ENCODE measurements at regions not wholly inside any gene's neighbourhood (a gene's known extent, or its start where the extent isn't known, plus 50 kb on each side); places are given as distances from the start of the nearest gene placed in this dataset.
"Not testable (repeated sequence)": the region's sequence is repeated elsewhere in the genome, so short reads cannot be mapped to it uniquely, and the experiment has no call there.

DNA sequence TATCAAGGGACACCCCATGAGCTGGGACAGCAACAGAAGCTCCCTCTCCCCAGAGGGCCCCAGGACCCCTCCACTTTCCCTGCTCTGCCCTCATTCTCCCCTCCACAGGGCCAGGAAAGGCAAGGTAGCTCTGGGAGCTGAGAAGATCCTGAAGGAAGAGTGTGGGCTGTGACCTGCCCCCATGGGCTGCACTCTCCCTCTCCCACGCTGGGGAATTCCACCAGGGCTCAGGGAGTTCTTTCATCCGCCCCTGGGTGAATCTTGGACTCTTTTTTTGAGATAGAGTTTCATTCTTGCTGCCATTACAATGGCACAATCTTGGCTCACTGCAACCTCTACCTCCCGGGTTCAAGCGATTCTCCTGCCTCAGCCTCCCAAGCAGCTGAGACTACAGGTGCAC lies 73.8 kb downstream of the C9orf50 start:
- no peak for DNase-seq (ENCODE audit: low read depth in 4 of 4, low spot score in 3 of 4)

DNA sequence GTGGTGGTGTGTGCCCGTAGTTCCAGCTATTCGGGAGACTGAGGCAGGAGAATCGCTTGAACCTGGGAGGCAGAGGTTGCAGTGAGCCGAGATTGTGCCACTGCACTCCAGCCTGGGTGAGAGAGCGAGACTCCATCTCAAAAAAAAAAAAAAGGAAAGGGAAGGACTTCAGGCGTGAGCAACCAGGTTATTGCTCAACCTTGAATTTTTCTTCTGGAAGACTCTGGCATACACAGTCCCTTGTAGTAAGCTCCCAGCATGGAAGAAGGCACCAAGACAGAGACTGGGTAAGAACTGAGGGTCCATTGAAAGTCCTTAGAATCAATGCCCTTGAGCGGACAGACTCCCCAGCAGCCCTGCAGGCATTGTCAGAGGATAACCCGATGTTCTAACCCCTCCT lies 75.0 kb downstream of the C9orf50 start:
- not testable (repeated sequence) for DNase-seq (ENCODE audit: low read depth in 4 of 4, low spot score in 3 of 4)

- DNase-seq (ENCODE audit: low read depth in 4 of 4, low spot score in 3 of 4), result no peak
Measured at GRCh38 chr9:129544761-129545160, 76.1 kb downstream of the C9orf50 start.

DNA sequence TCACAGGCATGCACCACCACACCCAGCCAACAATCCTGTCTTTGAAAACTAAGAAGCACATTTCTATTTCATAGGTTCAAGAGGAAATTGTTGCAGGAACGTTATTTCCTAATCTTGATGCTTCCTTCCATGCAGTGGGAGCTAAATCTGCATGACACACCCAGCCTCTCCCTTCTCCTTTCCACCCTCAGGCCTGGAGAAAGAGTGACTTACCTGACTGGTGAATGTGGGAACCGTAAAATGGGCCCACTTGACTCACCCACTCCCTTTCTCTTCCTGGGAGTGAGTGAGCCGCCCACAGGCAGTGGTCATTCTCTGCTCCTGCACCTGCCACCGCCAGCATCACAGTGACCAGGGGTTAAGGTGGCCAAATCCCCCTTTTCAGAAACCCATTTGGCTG lies 78.2 kb downstream of the C9orf50 start:
- DNase-seq (ENCODE audit: low read depth in 4 of 4, low spot score in 3 of 4), result no peak

- no peak for DNase-seq (ENCODE audit: low read depth in 4 of 4, low spot score in 3 of 4)
Measured at GRCh38 chr9:129541270-129541669, 79.6 kb downstream of the C9orf50 start.

GRCh38 chr9:129539446-129539845 lies 81.5 kb downstream of the C9orf50 start:
- no peak for DNase-seq (ENCODE audit: low read depth in 4 of 4, low spot score in 3 of 4)

GRCh38 chr9:129531860-129532402 lies 89.0 kb downstream of the C9orf50 start:
- DNase-seq (ENCODE audit: low read depth in 4 of 4, low spot score in 3 of 4), result not testable (repeated sequence)

DNA sequence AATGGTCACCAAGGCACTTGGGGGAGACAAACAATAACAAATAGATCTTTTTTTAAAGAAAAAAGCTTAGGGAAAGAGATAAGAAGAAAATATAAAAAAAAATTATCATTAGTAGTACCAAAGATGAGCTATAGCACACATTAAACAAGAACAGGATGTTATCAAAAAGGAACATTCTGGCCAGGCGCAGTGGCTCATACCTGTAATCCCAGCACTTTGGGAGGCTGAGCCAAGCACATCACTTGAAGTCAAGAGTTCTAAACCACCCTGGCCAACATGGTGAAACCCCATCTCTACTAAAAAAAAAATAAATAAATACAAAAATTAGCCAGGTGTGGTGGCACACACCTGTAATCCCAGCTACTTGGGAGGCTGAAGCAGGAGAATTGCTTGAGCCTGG lies 92.9 kb downstream of the C9orf50 start:
- not testable (repeated sequence) for DNase-seq (ENCODE audit: low read depth in 4 of 4, low spot score in 3 of 4)

- no peak for DNase-seq (ENCODE audit: low read depth in 4 of 4, low spot score in 3 of 4)
Measured at GRCh38 chr9:129525656-129526196, 95.2 kb downstream of the C9orf50 start.

DNA sequence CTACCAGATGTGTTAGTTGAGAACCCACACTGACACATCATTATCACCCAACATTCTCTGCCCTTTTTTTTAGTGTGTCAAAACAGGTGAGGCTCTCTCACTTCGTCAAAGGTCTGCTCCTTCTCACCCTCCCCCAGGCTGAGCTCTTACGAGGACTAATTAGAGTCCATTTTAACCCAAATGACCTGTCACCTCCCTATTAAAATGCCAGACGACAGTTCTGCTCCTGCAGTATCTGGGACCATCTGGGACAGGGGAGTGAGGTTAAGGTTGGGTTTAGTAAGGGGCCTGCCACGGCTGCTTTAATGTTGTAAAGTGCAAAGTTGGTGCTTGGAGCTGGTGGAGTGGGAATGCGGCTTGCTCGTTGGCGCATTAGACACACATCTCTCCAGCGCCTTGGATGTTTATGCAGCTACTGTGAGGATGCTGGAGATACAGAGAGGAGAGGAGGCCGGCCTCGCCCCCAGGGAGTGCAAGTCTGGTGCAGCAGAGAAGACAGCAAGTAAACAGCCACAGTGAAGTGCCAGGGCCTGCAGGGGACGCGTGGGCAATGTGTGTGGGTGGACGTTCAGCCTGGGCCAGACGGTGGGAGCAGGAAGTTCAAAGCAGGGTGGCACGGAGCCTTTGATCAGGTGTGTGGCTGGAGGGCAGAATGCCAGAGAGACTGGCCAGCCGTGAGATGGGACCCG lies 96.2 kb downstream of the C9orf50 start:
- no peak for DNase-seq (ENCODE audit: low read depth in 4 of 4, low spot score in 3 of 4)

DNA sequence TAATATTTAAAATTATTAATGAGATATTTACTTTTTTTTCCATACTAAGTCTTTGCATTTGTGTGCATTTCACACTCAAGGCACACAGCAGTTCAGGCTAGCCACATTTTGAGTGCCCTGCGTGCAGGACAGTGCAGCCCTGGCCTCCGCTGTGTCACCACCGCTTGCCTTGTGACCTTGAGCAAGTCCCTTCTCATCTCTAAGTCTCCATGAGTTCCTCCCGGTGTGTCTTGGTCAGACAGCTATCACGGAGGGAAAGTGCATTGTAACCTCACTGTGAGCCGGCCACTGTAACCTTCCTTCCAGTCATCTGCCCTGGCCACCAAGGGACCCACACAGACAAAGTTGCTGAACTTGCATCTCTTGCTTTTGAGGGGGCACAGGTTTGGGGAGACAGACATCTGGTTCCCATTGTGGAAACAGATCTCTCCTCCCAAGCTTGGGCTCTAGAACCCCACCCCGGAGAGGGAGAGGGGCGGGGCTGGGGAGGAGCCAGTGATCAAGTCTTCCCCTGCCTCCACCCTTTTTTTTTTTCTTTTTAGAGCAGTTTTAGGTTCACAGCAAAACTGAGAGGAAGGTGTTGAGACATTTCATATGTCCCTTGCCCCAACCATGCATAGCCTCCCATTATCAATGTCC lies 96.8 kb downstream of the C9orf50 start:
- no peak for DNase-seq (ENCODE audit: low read depth in 4 of 4, low spot score in 3 of 4)

DNA sequence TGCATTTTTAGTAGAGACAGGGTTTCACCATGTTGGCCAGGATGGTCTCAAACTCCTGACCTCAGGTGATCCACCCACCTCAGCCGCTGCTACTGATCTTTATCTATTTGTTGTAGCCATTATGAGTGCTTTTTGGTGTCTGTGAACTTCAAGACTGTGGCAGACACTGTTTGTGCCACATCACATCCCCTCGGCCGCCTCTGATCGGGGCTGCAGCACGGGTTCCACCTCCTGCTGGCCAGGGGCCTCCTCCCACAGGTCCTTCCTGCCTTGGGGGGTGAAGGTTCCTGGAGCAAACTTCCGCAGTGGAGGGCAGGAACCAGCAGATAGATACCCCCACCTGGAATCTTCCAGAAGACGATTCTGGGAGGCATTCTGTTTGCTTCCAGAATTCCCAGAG lies 98.5 kb downstream of the C9orf50 start:
- DNase-seq (ENCODE audit: low read depth in 4 of 4, low spot score in 3 of 4), result no peak

- no peak for DNase-seq (ENCODE audit: low read depth in 4 of 4, low spot score in 3 of 4)
Measured at GRCh38 chr9:129520082-129520481, 100.8 kb downstream of the C9orf50 start.

DNA sequence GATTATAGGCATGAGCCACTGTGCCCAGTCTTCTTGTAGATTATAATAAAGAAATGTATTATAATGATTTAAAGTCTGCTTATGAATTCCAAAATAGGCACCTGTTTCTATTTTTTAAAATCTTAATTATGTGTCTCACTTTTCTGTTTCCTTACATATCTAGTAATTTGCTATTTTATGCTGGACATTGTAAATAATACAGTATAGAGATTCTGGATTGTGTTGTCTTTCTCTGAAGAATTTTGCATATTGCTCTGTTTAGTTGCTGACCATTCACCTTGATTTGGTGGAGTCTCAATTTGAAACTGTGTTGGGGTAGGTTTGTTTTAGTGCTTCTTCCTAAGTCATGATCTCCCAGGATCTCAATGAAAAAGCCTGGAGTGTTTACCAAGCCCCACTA lies 102.8 kb downstream of the C9orf50 start:
- no peak for DNase-seq (ENCODE audit: low read depth in 4 of 4, low spot score in 3 of 4)

- DNase-seq (ENCODE audit: low read depth in 4 of 4, low spot score in 3 of 4), result no peak
Measured at GRCh38 chr9:129517006-129517405, 103.9 kb downstream of the C9orf50 start.

DNA sequence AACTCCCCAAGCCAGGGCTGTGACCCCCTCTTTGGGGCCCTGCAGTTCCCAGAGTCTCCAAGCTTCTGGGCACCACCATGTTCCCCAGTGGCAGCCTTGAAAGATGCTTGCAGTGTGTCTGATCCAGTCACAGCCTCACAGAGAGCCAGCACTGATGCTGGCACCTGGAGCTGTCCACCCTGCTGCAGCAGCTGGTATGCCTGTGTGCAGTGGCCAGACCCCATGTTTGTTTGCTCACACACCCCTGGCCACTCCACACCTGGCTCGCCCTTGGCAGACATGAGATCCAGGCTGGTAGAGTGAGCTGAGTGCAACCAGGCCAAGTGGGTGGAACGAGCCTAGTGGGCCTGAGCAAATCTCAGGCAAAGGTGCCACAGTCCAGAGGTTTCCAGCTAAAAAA lies 106.0 kb downstream of the C9orf50 start:
- DNase-seq (ENCODE audit: low read depth in 4 of 4, low spot score in 3 of 4), result no peak

DNA sequence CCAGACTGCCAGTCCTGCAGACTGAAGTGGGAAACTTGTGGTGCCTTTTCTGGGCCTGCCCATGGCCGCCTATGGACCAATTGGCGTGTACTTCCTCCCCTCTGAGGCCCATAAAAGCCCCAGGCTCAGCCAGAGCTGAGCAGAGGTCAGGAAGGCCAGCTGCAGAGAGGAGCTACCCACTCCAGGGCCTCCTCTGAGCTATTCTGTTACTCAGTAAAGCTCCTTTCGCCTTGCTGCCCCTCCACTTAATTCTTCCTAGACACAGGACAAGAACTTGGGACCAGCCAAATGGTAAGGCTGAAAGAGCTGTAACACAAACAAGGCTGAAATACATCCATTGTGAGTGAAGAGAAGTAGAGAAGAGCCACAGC lies 106.4 kb downstream of the C9orf50 start:
- DNase-seq (ENCODE audit: low read depth in 4 of 4, low spot score in 3 of 4), result no peak

DNA sequence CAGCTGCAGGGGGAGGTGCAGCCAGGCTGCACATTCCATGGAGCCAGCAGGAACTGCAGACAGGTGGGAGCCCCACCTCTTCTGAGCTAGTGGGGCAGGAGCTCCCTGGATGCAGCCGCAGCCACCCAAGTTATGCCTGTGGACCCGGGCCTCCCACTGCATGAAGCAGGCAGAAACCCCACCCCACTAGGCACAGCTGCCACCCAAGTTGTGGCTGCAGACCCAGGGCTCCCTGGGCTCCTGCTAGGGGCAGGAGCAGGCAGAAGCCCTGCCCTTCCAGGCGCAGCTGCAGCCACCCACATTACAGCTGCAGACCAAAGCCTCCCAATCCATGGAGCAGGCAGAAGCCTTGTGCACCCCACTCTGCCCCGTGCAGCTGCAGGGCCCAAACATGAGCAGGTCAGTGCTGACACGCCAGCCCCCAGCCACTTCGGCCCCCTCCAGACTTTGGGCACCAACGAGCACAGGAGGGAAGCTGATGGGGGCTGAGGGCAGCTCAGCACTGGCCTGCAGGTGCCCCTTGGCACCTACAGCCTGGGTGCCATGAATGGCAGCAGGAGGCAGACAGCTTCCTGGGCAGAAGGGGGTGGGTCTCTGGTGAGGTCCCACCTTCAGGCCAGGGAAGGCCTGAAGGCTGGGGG lies 106.9 kb downstream of the C9orf50 start:
- DNase-seq (ENCODE audit: low read depth in 4 of 4, low spot score in 3 of 4), result no peak

- no peak for DNase-seq (ENCODE audit: low read depth in 4 of 4, low spot score in 3 of 4)
Measured at GRCh38 chr9:129513282-129513681, 107.6 kb downstream of the C9orf50 start.

- no peak for DNase-seq (ENCODE audit: low read depth in 4 of 4, low spot score in 3 of 4)
Measured at GRCh38 chr9:129511285-129511900, 109.5 kb downstream of the C9orf50 start.

DNA sequence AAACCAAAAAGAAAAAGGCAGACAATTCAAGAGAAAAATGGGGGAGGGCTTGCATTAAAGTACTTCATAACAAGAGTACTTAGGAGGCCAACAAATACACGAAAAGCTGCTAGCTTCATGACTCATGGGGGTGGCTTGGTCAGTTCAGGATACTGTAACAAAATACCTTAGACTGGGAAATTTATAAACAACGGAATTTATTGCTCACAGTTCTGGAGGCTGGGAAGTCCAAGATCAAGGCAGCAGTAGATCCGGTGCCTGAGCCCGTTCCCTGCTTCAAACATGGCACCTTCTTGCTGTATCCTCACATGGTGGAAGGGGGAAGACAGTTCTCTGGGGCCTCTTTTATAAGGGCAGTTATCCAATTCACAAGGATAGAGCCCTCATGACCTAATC lies 111.4 kb downstream of the C9orf50 start:
- no peak for DNase-seq (ENCODE audit: low read depth in 4 of 4, low spot score in 3 of 4)

Measured in left renal pelvis (tissue), 4 donors.